Mesothelial cell of epicardium (in vitro differentiated cells): ENCODE measurements at regions not wholly inside any gene's neighbourhood (a gene's known extent, or its start where the extent isn't known, plus 50 kb on each side); places are given as distances from the start of the nearest gene placed in this dataset.

Experiments
- DNase-seq, 2 experiments: peaks; one replicate each; pipeline ENCODE4 v3.0.0; 2021; ENCODE audit warnings: low spot score in 2 of 2; ENCODE audit not compliant: unreplicated experiment in 2 of 2
- H3K27ac Mint-ChIP-seq: 2 replicates; pipeline ENCODE4 v1.8.0; 2021; ENCODE audit warnings: mixed read lengths
- H3K27me3 Mint-ChIP-seq: 2 replicates; pipeline ENCODE4 v1.8.0; 2021; ENCODE audit warnings: low read depth, mixed read lengths
- H3K36me3 Mint-ChIP-seq: 2 replicates; pipeline ENCODE4 v1.8.0; 2021; ENCODE audit warnings: mixed read lengths
- H3K4me1 Mint-ChIP-seq: 2 replicates; pipeline ENCODE4 v1.8.0; 2021; ENCODE audit warnings: mixed read lengths
- H3K4me3 Mint-ChIP-seq: 2 replicates; pipeline ENCODE4 v1.8.0; 2021; ENCODE audit warnings: mild to moderate bottlenecking, moderate library complexity, mixed read lengths
- H3K9me3 Mint-ChIP-seq: 2 replicates; pipeline ENCODE4 v1.8.0; 2021; ENCODE audit warnings: mixed read lengths
- TF ChIP-seq, protein P1 (sequence below): fragments of 200-600 bp; sonication (generic); IDR thresholded peaks from one replicate; pipeline ENCODE4 v1.5.0; 2021; ENCODE audit warnings: antibody characterized with exemption; ENCODE audit not compliant: unreplicated experiment

DNA sequence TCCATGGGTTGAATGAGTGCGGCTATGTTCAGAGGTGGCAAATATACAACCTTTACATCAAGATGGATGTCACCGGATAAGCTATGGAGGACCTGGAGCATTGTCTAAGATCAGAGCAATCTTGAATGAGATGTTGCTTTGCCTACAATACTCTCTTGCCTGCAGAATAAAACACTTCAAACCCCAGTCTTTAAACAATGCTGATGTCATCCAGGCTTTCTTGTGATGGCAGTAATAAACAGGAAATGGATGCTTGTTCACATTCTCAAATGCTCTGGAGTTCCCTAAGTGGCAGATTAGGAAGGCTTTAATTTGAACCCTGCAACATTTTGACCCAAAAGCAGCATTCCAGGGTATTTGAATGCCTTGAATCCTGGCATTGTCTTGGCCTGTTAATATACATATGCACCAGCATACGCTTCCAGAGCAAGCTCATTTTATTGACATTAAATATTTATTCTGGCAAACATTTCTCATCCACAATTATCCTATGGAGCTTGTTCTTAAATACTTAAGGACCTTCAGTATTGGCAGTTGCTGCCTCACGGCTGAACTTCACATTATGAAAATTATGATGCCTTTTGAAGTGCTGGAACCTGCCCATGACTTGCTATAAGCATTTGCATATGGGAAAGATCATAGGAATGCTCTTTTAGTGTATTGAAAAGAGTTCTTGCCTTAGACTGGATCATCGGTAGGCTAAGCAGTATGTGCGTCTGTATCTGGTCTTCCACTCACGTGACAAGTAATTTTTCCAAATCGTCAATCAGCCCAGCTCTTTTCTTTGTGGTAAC is 422.7 kb downstream of the SIPA1L2 start:
- H3K27ac Mint-ChIP-seq: no peak overlapping the region
- peaks cover 23% of the 10 kb centered on the region for H3K9me3 Mint-ChIP-seq
- DNase-seq: no peak
- no peaks in the 10 kb centered on the region for H3K27me3 Mint-ChIP-seq
- H3K4me1 Mint-ChIP-seq: peaks cover 2% of the 10 kb centered on the region
- no peak overlapping the region for H3K4me3 Mint-ChIP-seq
- TF ChIP-seq, protein P1, sequence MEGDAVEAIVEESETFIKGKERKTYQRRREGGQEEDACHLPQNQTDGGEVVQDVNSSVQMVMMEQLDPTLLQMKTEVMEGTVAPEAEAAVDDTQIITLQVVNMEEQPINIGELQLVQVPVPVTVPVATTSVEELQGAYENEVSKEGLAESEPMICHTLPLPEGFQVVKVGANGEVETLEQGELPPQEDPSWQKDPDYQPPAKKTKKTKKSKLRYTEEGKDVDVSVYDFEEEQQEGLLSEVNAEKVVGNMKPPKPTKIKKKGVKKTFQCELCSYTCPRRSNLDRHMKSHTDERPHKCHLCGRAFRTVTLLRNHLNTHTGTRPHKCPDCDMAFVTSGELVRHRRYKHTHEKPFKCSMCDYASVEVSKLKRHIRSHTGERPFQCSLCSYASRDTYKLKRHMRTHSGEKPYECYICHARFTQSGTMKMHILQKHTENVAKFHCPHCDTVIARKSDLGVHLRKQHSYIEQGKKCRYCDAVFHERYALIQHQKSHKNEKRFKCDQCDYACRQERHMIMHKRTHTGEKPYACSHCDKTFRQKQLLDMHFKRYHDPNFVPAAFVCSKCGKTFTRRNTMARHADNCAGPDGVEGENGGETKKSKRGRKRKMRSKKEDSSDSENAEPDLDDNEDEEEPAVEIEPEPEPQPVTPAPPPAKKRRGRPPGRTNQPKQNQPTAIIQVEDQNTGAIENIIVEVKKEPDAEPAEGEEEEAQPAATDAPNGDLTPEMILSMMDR: no peak
- H3K36me3 Mint-ChIP-seq: peaks cover 4% of the 10 kb centered on the region

DNA sequence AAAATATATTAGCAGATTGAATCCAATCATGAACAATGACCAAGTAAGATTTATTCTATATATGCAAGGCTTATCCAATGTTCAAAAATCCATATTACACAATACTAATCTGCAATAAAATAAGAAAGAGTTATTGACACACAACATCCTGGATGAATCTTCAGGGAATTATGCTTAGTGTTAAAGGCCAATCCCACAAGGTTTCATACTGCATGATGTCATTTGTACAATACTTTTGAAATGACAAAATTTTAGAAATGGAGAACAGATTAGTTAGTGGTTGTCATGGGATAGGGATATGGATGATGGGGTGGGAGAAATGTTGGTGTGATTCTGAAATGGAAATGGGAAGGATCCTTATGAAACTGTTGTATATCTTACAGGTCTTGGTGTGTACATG is 425.7 kb downstream of the SIPA1L2 start:
- Mint-ChIP-seq H3K36me3 (peaks cover 12% of the 10 kb centered on the region), H3K9me3 (peaks cover 38% of the 10 kb centered on the region), H3K27me3 (no peaks in the 10 kb centered on the region), H3K4me3 (no peak overlapping the region), H3K4me1 (no peaks in the 10 kb centered on the region), H3K27ac (no peak overlapping the region)
- no peak for DNase-seq
- TF ChIP-seq, protein P1: no peak

DNA sequence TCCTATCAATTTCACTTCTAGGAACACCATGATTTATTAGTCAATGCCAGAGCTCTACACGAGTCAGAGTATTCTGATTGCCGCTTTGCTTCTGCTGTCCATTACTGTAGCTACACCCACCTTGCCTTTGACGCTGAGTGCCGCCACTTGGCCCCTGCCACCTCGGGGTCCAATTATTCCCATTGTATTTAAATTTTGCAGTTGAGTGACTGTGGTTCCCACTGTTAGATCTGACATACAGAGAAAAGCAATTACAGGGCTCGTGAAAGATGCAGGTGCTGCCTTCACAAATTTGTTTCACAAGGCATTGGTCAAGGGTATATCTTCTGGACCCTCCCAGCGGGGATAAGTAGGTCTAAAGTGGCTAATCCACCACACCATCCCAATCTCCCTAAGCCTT is 428.9 kb downstream of the SIPA1L2 start:
- H3K27ac Mint-ChIP-seq: no peak overlapping the region
- peaks cover 38% of the 10 kb centered on the region for H3K9me3 Mint-ChIP-seq
- TF ChIP-seq, protein P1: no peak
- DNase-seq: no peak
- no peaks in the 10 kb centered on the region for H3K4me1 Mint-ChIP-seq
- H3K4me3 Mint-ChIP-seq: no peak overlapping the region
- no peaks in the 10 kb centered on the region for H3K27me3 Mint-ChIP-seq
- peaks cover 12% of the 10 kb centered on the region for H3K36me3 Mint-ChIP-seq

DNA sequence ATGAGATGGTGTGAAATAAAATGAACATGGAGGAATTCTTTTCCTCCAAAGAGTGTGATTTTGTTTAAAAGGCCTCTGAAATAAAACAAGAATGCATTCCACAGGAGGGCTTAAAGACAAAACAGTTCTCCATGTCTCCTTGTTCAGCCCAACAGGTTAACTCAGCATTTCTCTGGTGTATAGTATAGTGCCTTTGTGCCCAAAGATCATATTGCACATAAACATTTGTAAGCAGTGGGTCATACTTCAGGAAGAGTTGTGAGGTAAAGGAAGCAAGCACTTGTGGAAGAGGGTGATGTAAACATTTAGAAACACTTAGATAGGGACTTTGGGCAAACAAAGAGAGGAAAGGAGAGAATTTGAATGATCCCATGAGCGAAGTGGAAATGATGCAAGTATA is 433.9 kb downstream of the SIPA1L2 start:
- Mint-ChIP-seq H3K27me3 (no peaks in the 10 kb centered on the region), H3K9me3 (peaks cover 12% of the 10 kb centered on the region), H3K36me3 (peaks cover 3% of the 10 kb centered on the region), H3K4me3 (no peak overlapping the region), H3K27ac (no peak overlapping the region), H3K4me1 (peaks cover 4% of the 10 kb centered on the region)
- TF ChIP-seq, protein P1: no peak
- DNase-seq: no peak

DNA sequence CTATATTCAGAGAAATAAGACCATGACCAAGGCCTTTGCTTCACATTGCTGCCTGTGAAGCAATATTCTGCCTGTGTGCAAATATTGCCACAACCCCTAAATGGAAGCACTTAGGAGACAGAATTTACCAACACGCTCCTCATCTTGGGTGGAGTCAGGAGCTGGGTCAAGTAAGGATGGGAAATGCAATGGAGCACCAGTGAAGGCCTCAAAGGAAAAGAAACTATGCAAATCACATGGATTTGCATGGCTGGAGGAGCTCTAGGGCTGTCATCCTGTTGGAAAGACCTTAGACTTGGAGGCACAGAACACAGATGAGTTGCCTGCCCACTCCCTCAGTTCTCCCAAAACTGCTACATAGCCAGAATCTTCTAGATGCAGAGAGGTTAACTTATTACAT is 435.5 kb downstream of the SIPA1L2 start:
- no peak overlapping the region for H3K27ac Mint-ChIP-seq
- H3K4me3 Mint-ChIP-seq: no peak overlapping the region
- peaks cover 9% of the 10 kb centered on the region for H3K9me3 Mint-ChIP-seq
- DNase-seq: no peak
- TF ChIP-seq, protein P1: no peak
- H3K27me3 Mint-ChIP-seq: no peaks in the 10 kb centered on the region
- H3K36me3 Mint-ChIP-seq: no peaks in the 10 kb centered on the region
- peaks cover 4% of the 10 kb centered on the region for H3K4me1 Mint-ChIP-seq
